Gastroesophageal sphincter (tissue), 3 donors: ENCODE measurements at regions not wholly inside any gene's neighbourhood (a gene's known extent, or its start where the extent isn't known, plus 50 kb on each side); places are given as distances from the start of the nearest gene placed in this dataset.

Experiments
- EP300 ChIP-seq: sonication (generic); formaldehyde crosslinking; IDR thresholded peaks from one replicate; pipeline ENCODE4 v1.6.1; 2017; ENCODE audit warnings: antibody characterized with exemption, mild to moderate bottlenecking
- POLR2A ChIP-seq, 2 donors: fragments of 450-650 bp; IDR thresholded peaks; one replicate each; pipeline ENCODE4 v1.6.1; 2017; ENCODE audit warnings: antibody characterized with exemption in 2 of 2, mild to moderate bottlenecking in 2 of 2, moderate library complexity in 1 of 2
- POLR2AphosphoS5 ChIP-seq: sonication (generic); formaldehyde crosslinking; IDR thresholded peaks from one replicate; pipeline ENCODE4 v1.6.1; 2017; ENCODE audit warnings: antibody characterized with exemption
- TF ChIP-seq, protein P1 (sequence below), 4 experiments: fragments of 200-600 bp in 2 of 4; fragments of 450-650 bp in 2 of 4; sonication (generic) in 1 of 4; IDR thresholded peaks; one replicate each; pipeline ENCODE4 v1.5.1; 2017 to 2019; ENCODE audit warnings: antibody characterized with exemption in 4 of 4, mild to moderate bottlenecking in 2 of 4, moderate library complexity in 2 of 4

DNA sequence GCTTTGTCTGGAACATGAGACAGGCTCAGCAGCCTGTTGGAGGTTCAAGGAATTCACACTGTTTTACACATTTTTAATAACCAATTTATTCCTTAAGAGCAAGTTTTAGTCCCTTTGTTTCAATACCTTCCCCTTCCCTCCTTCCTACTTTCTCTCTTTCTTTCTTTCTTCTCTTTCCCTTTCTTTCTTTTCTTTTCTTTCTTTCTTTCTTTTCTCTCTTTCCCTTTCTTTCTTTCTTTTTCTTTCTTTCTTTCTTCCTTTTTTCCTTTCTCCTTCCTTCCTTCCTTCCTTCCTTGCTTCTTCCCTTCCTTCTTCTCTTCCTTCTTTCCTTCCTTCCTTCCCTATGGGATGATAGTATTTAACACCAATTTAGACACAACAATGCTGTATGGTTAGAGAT is 164.2 kb downstream of the CENPF start:
- TF ChIP-seq, protein P1, sequence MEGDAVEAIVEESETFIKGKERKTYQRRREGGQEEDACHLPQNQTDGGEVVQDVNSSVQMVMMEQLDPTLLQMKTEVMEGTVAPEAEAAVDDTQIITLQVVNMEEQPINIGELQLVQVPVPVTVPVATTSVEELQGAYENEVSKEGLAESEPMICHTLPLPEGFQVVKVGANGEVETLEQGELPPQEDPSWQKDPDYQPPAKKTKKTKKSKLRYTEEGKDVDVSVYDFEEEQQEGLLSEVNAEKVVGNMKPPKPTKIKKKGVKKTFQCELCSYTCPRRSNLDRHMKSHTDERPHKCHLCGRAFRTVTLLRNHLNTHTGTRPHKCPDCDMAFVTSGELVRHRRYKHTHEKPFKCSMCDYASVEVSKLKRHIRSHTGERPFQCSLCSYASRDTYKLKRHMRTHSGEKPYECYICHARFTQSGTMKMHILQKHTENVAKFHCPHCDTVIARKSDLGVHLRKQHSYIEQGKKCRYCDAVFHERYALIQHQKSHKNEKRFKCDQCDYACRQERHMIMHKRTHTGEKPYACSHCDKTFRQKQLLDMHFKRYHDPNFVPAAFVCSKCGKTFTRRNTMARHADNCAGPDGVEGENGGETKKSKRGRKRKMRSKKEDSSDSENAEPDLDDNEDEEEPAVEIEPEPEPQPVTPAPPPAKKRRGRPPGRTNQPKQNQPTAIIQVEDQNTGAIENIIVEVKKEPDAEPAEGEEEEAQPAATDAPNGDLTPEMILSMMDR (IDR thresholded peaks at IDR 0.05) = no peak
- no peak for TF ChIP-seq POLR2AphosphoS5
- no peak for TF ChIP-seq POLR2A (IDR thresholded peaks at IDR 0.05)
- TF ChIP-seq EP300 = no peak
